ENCODE measurements at regions not wholly inside any gene's neighbourhood (a gene's known extent, or its start where the extent isn't known, plus 50 kb on each side); places are given as distances from the start of the nearest gene placed in this dataset.
A peak's percentile ranks its signal among the peaks of the same experiment; 100 is the strongest.

DNA sequence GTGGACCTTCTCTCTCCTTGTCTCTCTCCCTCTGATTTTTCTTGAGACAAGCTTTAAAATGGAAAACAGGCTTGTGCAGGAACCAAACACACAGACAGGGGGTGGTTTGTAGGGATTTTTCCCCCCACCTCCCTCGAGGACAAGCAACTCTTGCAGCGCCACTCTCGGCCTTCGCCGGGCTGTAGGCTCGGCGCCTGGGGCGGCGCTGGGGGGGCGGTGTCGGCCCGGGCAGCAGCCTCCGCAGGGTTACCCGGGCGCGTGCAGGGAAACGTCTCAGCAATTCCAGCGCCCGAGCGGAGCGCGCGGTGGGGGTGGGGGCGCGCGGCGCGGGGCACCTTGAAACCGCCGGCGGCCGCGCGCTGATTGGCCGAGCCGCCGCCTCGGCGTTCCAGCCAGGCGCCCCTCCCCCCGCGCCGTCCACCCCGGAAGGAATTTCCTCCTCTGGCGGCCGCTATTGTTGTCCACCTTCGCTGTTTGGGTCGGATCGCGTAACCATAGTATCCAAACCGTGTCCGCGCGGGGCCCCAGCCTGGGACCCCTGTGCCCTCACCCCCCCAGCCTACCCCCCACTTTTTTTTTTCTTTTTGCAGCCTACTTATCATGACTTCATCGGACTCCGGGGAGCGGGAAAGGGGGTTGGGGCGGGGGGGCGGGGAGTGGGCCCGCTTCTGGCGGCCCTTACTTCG, 59.8 kb upstream of the ACOT11 start:
- peak overlapping the region; percentile 60 for H3K4me3 ChIP-seq (ENCODE audit: insufficient read length, low read depth)

DNA sequence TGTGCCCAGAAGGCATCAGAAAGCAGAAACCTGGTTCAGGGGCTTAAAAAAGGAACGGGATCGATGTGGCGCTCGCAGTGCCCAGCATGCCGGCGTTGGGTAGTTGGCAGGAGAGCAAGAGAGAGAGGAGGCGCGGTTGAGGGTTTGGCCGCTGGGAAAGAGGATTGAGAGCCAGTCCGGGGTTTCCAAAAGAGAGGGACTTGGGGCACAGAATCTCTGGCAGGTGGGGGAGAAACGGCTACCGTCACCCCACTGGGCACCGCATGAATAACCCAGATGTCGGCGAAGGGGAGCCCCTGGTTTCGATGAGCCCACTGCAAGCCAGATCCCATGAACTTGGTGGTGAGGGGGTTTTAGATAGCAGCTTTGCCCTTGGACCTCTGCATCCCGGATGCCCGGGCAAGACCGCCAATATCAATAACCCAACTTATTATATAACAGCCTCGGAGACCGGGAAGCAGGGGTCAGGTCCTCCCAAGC, 60.4 kb upstream of the ACOT11 start:
- H3K9ac ChIP-seq (ENCODE audit: insufficient read length, low read depth) = peak overlapping the region; percentile 83
- no peaks in the 10 kb centered on the region for H3K36me3 ChIP-seq (ENCODE audit: insufficient read depth, insufficient read length, low read length)
- no peak for DNase-seq (ENCODE audit: low read depth, low spot score)
- peak overlapping the region; percentile 21 for H3K4me3 ChIP-seq (ENCODE audit: insufficient read length, low read depth)
- peaks cover 17% of the 10 kb centered on the region for H3K27me3 ChIP-seq (ENCODE audit: insufficient read depth, insufficient read length)
- H3K4me1 ChIP-seq (ENCODE audit: insufficient read depth, insufficient read length) = peaks cover 18% of the 10 kb centered on the region
- TF ChIP-seq YY1 (IDR thresholded peaks at IDR 0.05; ENCODE audit: insufficient read depth, insufficient read length) (no peak), ZNF274 (IDR thresholded peaks at IDR 0.05; ENCODE audit: low read depth, low read length) (no peak), SUZ12 (IDR thresholded peaks at IDR 0.05; ENCODE audit: extremely low read depth, insufficient read depth, insufficient read length) (no peak)
- H3K9me3 ChIP-seq (ENCODE audit: insufficient read depth, low read length) = no peaks in the 10 kb centered on the region

More for the DNA sequence above, 59.8 kb upstream of the ACOT11 start:
- peaks cover 17% of the 10 kb centered on the region for H3K27me3 ChIP-seq (ENCODE audit: insufficient read depth, insufficient read length)
- H3K9me3 ChIP-seq (ENCODE audit: insufficient read depth, low read length) = no peaks in the 10 kb centered on the region
- no peaks in the 10 kb centered on the region for H3K36me3 ChIP-seq (ENCODE audit: insufficient read depth, insufficient read length, low read length)
- no peak for TF ChIP-seq ZNF274 (IDR thresholded peaks at IDR 0.05; ENCODE audit: low read depth, low read length)
- TF ChIP-seq YY1 (IDR thresholded peaks at IDR 0.05; ENCODE audit: insufficient read depth, insufficient read length) = no peak
- TF ChIP-seq SUZ12 (IDR thresholded peaks at IDR 0.05; ENCODE audit: extremely low read depth, insufficient read depth, insufficient read length) = no peak
- peak; percentile 97 for DNase-seq (ENCODE audit: low read depth, low spot score)
- H3K4me1 ChIP-seq (ENCODE audit: insufficient read depth, insufficient read length) = peaks cover 18% of the 10 kb centered on the region
- H3K9ac ChIP-seq (ENCODE audit: insufficient read length, low read depth) = peak overlapping the region; percentile 92

DNA sequence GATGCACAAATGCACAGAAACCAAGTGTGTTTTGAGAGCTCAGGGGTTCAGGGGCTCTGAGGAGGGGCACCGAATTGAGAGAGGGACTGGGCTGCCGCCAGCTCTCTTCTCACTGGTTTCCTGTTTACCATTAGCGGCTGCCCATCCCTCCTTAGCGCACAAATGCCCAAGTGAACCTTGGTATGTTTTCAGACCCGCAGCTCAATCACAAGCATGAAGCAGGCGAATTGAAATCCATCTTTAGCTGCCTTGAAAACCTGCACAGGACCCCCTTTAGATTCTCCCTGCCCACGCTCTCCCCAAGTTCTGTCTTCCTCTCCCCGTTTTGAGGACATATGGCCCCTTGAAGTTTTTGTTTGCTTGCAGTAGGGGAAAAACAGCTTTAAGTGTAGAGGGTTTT, 61.1 kb upstream of the ACOT11 start:
- H3K27me3 ChIP-seq (ENCODE audit: insufficient read depth, insufficient read length) = peaks cover 17% of the 10 kb centered on the region
- no peak for DNase-seq (ENCODE audit: low read depth, low spot score)
- H3K36me3 ChIP-seq (ENCODE audit: insufficient read depth, insufficient read length, low read length) = no peaks in the 10 kb centered on the region
- peak overlapping the region; percentile 1 for H3K9ac ChIP-seq (ENCODE audit: insufficient read length, low read depth)
- H3K4me1 ChIP-seq (ENCODE audit: insufficient read depth, insufficient read length) = peaks cover 18% of the 10 kb centered on the region
- H3K9me3 ChIP-seq (ENCODE audit: insufficient read depth, low read length) = no peaks in the 10 kb centered on the region
- TF ChIP-seq ZNF274 (IDR thresholded peaks at IDR 0.05; ENCODE audit: low read depth, low read length) (no peak), SUZ12 (IDR thresholded peaks at IDR 0.05; ENCODE audit: extremely low read depth, insufficient read depth, insufficient read length) (no peak)
- H3K4me3 ChIP-seq (ENCODE audit: insufficient read length, low read depth) = no peak overlapping the region

GRCh38 chr1:54485416-54485815, 62.6 kb upstream of the ACOT11 start:
- Histone ChIP-seq H3K4me3 (ENCODE audit: insufficient read length, low read depth) (no peak overlapping the region), H3K27me3 (ENCODE audit: insufficient read depth, insufficient read length) (peaks cover 17% of the 10 kb centered on the region), H3K4me1 (ENCODE audit: insufficient read depth, insufficient read length) (peaks cover 13% of the 10 kb centered on the region), H3K9ac (ENCODE audit: insufficient read length, low read depth) (no peak overlapping the region), H3K36me3 (ENCODE audit: insufficient read depth, insufficient read length, low read length) (no peaks in the 10 kb centered on the region), H3K9me3 (ENCODE audit: insufficient read depth, low read length) (no peaks in the 10 kb centered on the region)
- DNase-seq (ENCODE audit: low read depth, low spot score) = no peak
- no peak for TF ChIP-seq YY1 (IDR thresholded peaks at IDR 0.05; ENCODE audit: insufficient read depth, insufficient read length)
- TF ChIP-seq ZNF274 (IDR thresholded peaks at IDR 0.05; ENCODE audit: low read depth, low read length) = no peak
- no peak for TF ChIP-seq SUZ12 (IDR thresholded peaks at IDR 0.05; ENCODE audit: extremely low read depth, insufficient read depth, insufficient read length)

GRCh38 chr1:54483875-54484437, 64.1 kb upstream of the ACOT11 start:
- Histone ChIP-seq H3K9me3 (ENCODE audit: insufficient read depth, low read length) (no peaks in the 10 kb centered on the region), H3K27me3 (ENCODE audit: insufficient read depth, insufficient read length) (peaks cover 17% of the 10 kb centered on the region), H3K4me3 (ENCODE audit: insufficient read length, low read depth) (no peak overlapping the region), H3K36me3 (ENCODE audit: insufficient read depth, insufficient read length, low read length) (no peaks in the 10 kb centered on the region), H3K9ac (ENCODE audit: insufficient read length, low read depth) (no peak overlapping the region), H3K4me1 (ENCODE audit: insufficient read depth, insufficient read length) (peaks cover 9% of the 10 kb centered on the region)
- TF ChIP-seq YY1 (IDR thresholded peaks at IDR 0.05; ENCODE audit: insufficient read depth, insufficient read length) (no peak), ZNF274 (IDR thresholded peaks at IDR 0.05; ENCODE audit: low read depth, low read length) (no peak), SUZ12 (IDR thresholded peaks at IDR 0.05; ENCODE audit: extremely low read depth, insufficient read depth, insufficient read length) (no peak)
- no peak for DNase-seq (ENCODE audit: low read depth, low spot score)

DNA sequence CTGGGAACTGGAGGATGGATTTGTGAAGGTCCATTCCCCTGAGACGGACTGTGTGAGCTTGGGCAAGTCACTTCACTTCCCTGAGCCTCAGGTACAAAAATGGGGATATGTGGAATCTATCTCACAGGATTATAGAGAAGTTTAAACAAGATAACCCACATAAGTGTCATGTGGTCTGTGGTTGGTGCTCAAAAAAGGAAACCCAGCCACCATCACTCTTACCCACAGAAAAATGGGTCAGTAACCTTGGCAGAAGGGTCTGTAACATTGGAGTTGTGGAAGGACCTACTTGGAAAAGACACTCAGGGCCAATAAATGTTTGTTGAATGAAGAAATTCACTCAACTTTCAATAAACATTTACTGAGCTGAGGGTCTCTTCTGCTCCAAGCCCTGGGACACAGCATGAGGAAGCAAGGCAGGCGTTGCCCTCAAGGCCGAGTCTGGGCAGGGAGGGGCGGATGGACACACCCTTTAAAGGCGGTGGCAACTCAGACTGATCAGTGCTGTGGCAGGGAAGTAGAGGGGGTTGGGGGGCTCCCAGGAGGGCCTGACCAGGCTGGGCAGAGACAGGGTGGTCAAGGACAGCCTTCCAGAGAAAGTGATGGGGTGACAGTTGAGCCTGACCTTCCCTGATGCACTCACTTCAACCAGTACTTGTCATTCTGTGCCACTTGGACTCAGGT, 66.7 kb upstream of the ACOT11 start:
- no peak for TF ChIP-seq ZNF274 (IDR thresholded peaks at IDR 0.05; ENCODE audit: low read depth, low read length)
- no peak for TF ChIP-seq SUZ12 (IDR thresholded peaks at IDR 0.05; ENCODE audit: extremely low read depth, insufficient read depth, insufficient read length)
- no peak for TF ChIP-seq YY1 (IDR thresholded peaks at IDR 0.05; ENCODE audit: insufficient read depth, insufficient read length)
- Histone ChIP-seq H3K4me1 (ENCODE audit: insufficient read depth, insufficient read length) (peaks cover 20% of the 10 kb centered on the region), H3K4me3 (ENCODE audit: insufficient read length, low read depth) (no peak overlapping the region), H3K36me3 (ENCODE audit: insufficient read depth, insufficient read length, low read length) (no peaks in the 10 kb centered on the region), H3K9me3 (ENCODE audit: insufficient read depth, low read length) (no peaks in the 10 kb centered on the region), H3K9ac (ENCODE audit: insufficient read length, low read depth) (no peak overlapping the region), H3K27me3 (ENCODE audit: insufficient read depth, insufficient read length) (peaks cover under 1% of the 10 kb centered on the region)
- DNase-seq (ENCODE audit: low read depth, low spot score) = no peak

DNA sequence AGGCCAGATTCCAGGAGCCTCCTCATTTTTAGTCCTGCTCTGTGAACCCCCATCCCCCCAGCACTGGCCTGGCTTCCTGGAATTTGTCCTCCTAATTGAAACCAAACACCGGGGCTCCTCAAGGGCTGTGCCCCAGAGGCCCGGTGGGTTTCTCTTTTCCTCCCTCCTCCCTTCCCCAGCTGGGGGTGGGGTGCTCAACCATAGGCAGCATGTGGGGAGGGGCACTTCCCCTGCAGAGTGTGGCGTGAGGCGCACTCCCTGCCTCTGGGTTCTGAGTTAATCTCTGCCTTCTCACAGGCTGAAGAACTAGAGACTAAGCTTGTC, 67.5 kb upstream of the ACOT11 start:
- no peaks in the 10 kb centered on the region for H3K9me3 ChIP-seq (ENCODE audit: insufficient read depth, low read length)
- no peaks in the 10 kb centered on the region for H3K36me3 ChIP-seq (ENCODE audit: insufficient read depth, insufficient read length, low read length)
- peak overlapping the region; percentile 17 for H3K9ac ChIP-seq (ENCODE audit: insufficient read length, low read depth)
- peaks cover 27% of the 10 kb centered on the region for H3K4me1 ChIP-seq (ENCODE audit: insufficient read depth, insufficient read length)
- TF ChIP-seq YY1 (IDR thresholded peaks at IDR 0.05; ENCODE audit: insufficient read depth, insufficient read length) (no peak), SUZ12 (IDR thresholded peaks at IDR 0.05; ENCODE audit: extremely low read depth, insufficient read depth, insufficient read length) (no peak), ZNF274 (IDR thresholded peaks at IDR 0.05; ENCODE audit: low read depth, low read length) (no peak)
- peak; percentile 92 for DNase-seq (ENCODE audit: low read depth, low spot score)
- H3K4me3 ChIP-seq (ENCODE audit: insufficient read length, low read depth) = no peak overlapping the region
- no peaks in the 10 kb centered on the region for H3K27me3 ChIP-seq (ENCODE audit: insufficient read depth, insufficient read length)

All from NT2/D1 (cell line).